NCI-H146 (cell line): ENCODE measurements at regions not wholly inside any gene's neighbourhood (a gene's known extent, or its start where the extent isn't known, plus 50 kb on each side); places are given as distances from the start of the nearest gene placed in this dataset.

Experiments used
- DNase-seq: peaks from one replicate; lab custom pipeline; 2025; lab: John Stamatoyannopoulos, UW

GRCh38 chr13:102935896-102936321 is 90.1 kb downstream of the ERCC5 start:
- no peak for DNase-seq

- no peak for DNase-seq
Observed at GRCh38 chr13:102933523-102933922, 87.7 kb downstream of the ERCC5 start.

- DNase-seq: no peak
Observed at GRCh38 chr13:102933122-102933521, 87.3 kb downstream of the ERCC5 start.

- DNase-seq: no peak
Observed at GRCh38 chr13:102932331-102932730, 86.5 kb downstream of the ERCC5 start.

GRCh38 chr13:102930566-102930965 is 84.7 kb downstream of the ERCC5 start:
- DNase-seq: no peak

- no peak for DNase-seq
Observed at GRCh38 chr13:102928941-102929675, 83.3 kb downstream of the ERCC5 start.
